GM12891 (cell line): ENCODE measurements at regions not wholly inside any gene's neighbourhood (a gene's known extent, or its start where the extent isn't known, plus 50 kb on each side); places are given as distances from the start of the nearest gene placed in this dataset.

Source experiments
- DNase-seq: peaks from one replicate; pipeline ENCODE4 v3.0.0; 2011; ENCODE audit warnings: low spot score; ENCODE audit not compliant: insufficient read length
- FAIRE-seq: peaks from 2 replicates; lab custom pipeline; 2011; peaks lifted over from hg19 to GRCh38; lab: Jason Lieb, UNC
- PAX5 ChIP-seq: IDR thresholded peaks from 2 replicates; pipeline ENCODE4 v1.6.1; 2011; ENCODE audit warnings: low read length, moderate library complexity, mild to moderate bottlenecking; ENCODE audit not compliant: insufficient read depth, severe bottlenecking
- POLR2A ChIP-seq: IDR thresholded peaks from 2 replicates; pipeline ENCODE4 v1.6.1; 2011; ENCODE audit warnings: low read depth, low read length, control low read depth
- POLR2AphosphoS5 ChIP-seq: IDR thresholded peaks from 2 replicates; pipeline ENCODE4 v1.6.1; 2011; ENCODE audit warnings: low read depth, low read length, control low read depth
- POU2F2 ChIP-seq: IDR thresholded peaks from 2 replicates; pipeline ENCODE4 v1.6.1; 2011; ENCODE audit warnings: low read depth, mild to moderate bottlenecking, control low read depth, low read length, moderate library complexity
- SPI1 ChIP-seq: IDR thresholded peaks from 2 replicates; pipeline ENCODE4 v1.6.1; 2011; ENCODE audit warnings: low read depth, low read length, control low read depth
- TAF1 ChIP-seq: IDR thresholded peaks from 2 replicates; pipeline ENCODE4 v1.6.1; 2011; ENCODE audit warnings: low read depth, low read length, control low read depth

DNA sequence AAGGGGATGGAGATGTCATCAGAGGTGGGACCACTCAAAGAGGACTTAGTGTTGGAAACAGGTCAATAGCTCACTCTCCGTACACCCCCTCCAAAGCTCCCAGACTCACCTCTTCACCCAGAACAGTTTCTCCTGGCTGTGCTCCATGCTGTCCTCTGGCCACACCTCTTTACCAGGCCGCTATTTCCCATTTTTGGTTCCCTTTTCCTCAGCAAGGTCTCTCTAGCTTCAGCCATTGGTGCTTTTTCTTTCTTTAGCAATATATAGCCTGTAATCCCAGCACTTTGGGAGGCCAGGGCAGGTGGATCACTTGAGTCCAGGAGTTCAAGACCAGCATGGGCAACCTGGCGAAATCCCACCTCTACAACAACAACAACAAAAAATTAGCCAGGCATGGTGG is 123.6 kb upstream of the SMAD3 start:
- FAIRE-seq = no peak
- no peak for DNase-seq

GRCh38 chr15:66942649-66943390 is 122.6 kb upstream of the SMAD3 start:
- FAIRE-seq (no peak), DNase-seq (no peak)
- TF ChIP-seq POLR2A = no peak
- no peak for TF ChIP-seq PAX5
- TF ChIP-seq POLR2AphosphoS5 = no peak
- TF ChIP-seq SPI1 = no peak
- no peak for TF ChIP-seq TAF1
- TF ChIP-seq POU2F2 = no peak

More for the DNA sequence above, 123.6 kb upstream of the SMAD3 start:
- TF ChIP-seq POLR2A (no peak), POU2F2 (no peak), SPI1 (no peak), TAF1 (no peak), PAX5 (no peak), POLR2AphosphoS5 (no peak)

DNA sequence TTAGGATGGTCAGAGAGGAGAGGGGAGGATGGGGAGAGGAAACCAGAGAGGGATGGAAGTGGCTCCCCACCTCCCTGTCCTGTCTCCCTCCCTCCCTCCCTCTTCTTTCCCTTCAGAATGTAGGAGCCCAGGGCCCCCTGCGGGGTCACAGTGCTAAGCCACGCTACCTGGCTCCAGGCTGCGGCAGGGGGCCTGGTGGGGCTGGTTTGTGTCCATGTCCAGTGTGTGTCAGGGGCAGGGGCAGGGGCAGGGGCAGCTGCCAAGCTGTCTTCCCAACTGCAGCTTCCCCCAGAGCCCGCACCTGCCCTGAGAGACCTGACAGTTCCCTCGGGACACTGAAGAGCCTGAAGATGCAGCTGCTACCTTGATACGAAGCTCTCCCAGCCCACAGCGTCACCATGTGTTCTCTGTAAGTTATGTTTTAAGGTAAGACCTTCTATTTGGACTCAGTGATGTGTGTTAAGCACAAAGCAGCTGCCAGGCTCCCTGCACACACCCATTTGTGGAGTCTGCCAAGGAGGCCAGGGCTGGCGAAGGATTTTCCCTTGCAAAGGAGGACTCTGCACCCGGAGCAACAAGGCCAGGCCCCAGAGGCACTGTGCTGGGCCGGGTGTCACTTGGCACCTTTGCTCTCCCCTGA is 121.8 kb upstream of the SMAD3 start:
- TF ChIP-seq PAX5 (no peak), TAF1 (no peak), POLR2A (no peak), SPI1 (no peak), POLR2AphosphoS5 (no peak), POU2F2 (no peak)
- FAIRE-seq = no peak
- no peak for DNase-seq

GRCh38 chr15:66944121-66944520 is 121.3 kb upstream of the SMAD3 start:
- no peak for TF ChIP-seq POU2F2
- no peak for TF ChIP-seq TAF1
- no peak for TF ChIP-seq SPI1
- TF ChIP-seq POLR2AphosphoS5 = no peak
- TF ChIP-seq PAX5 = no peak
- TF ChIP-seq POLR2A = no peak

GRCh38 chr15:66945286-66945685 is 120.1 kb upstream of the SMAD3 start:
- no peak for TF ChIP-seq SPI1
- no peak for TF ChIP-seq POLR2A
- no peak for TF ChIP-seq POU2F2
- TF ChIP-seq TAF1 = no peak
- TF ChIP-seq POLR2AphosphoS5 = no peak
- TF ChIP-seq PAX5 = no peak
- FAIRE-seq = no peak

More at GRCh38 chr15:66944121-66944520, 121.3 kb upstream of the SMAD3 start:
- FAIRE-seq (no peak), DNase-seq (no peak)

GRCh38 chr15:66945842-66946241 is 119.6 kb upstream of the SMAD3 start:
- TF ChIP-seq PAX5 = no peak
- DNase-seq = no peak
- FAIRE-seq = no peak

More at GRCh38 chr15:66945286-66945685, 120.1 kb upstream of the SMAD3 start:
- DNase-seq = no peak

GRCh38 chr15:66946578-66947164 is 118.7 kb upstream of the SMAD3 start:
- FAIRE-seq (peak; percentile 94), DNase-seq (peak; percentile 71)
- no peak for TF ChIP-seq SPI1
- no peak for TF ChIP-seq POLR2AphosphoS5

DNA sequence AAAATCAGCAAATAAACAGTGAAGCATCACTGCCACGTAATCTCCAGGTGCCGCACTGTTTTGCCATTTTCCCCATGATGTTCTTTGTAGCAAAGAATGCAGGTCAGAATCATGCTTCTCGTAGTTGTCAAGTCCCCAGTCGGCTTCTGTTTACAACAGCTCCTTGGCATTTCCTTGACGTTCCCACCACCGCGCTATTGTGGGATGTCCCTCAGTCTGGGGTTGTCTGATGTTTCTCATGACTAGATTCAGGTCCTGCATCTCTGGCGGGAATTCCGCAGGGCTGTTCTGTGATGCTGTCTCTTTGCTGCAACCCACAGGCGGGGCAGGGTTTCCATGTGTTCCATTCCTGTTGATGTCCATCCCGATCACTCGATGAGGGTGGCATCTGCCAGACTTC is 117.9 kb upstream of the SMAD3 start:
- TF ChIP-seq TAF1 = no peak
- no peak for TF ChIP-seq PAX5
- no peak for TF ChIP-seq POU2F2
- no peak for TF ChIP-seq POLR2A
- no peak for TF ChIP-seq SPI1
- no peak for TF ChIP-seq POLR2AphosphoS5
- FAIRE-seq = no peak
- DNase-seq = no peak

- FAIRE-seq (no peak), DNase-seq (no peak)
- TF ChIP-seq SPI1 (no peak), PAX5 (no peak), POLR2A (no peak), POLR2AphosphoS5 (no peak), POU2F2 (no peak), TAF1 (no peak)
Measured at GRCh38 chr15:66948294-66948693, 117.1 kb upstream of the SMAD3 start.

- FAIRE-seq (no peak), DNase-seq (no peak)
- no peak for TF ChIP-seq POLR2A
- TF ChIP-seq SPI1 = no peak
- TF ChIP-seq POLR2AphosphoS5 = no peak
- TF ChIP-seq TAF1 = no peak
- TF ChIP-seq PAX5 = no peak
- no peak for TF ChIP-seq POU2F2
Measured at GRCh38 chr15:66950114-66950513, 115.3 kb upstream of the SMAD3 start.
